Lung (tissue), 11 donors: ENCODE measurements at regions not wholly inside any gene's neighbourhood (a gene's known extent, or its start where the extent isn't known, plus 50 kb on each side); places are given as distances from the start of the nearest gene placed in this dataset.

Source experiments
- ATAC-seq: fragments of 200-7000 bp; cut with Tn5 transposase; one replicate; pipeline ENCODE4 v1.9.1; 2020; ENCODE audit warnings: moderate number of reproducible peaks; ENCODE audit not compliant: insufficient read depth, low FRiP score
- DNase-seq, 3 donors: peaks; one replicate each; pipeline ENCODE4 v3.0.0-alpha.2; 2013 to 2017
- H3K27ac ChIP-seq, 2 donors: one replicate each; pipeline ENCODE4 v1.5.1; 2013; ENCODE audit warnings: mild to moderate bottlenecking in 2 of 2, moderate library complexity in 2 of 2, control low read depth in 1 of 2, inconsistent platforms in 1 of 2, low read depth in 1 of 2, low read length in 1 of 2
- H3K27me3 ChIP-seq, 3 donors: one replicate each; pipeline ENCODE4 v1.5.1; 2013; ENCODE audit warnings: low read length in 2 of 3; ENCODE audit not compliant: control insufficient read depth in 3 of 3, insufficient read depth in 3 of 3
- H3K36me3 ChIP-seq, 4 donors: one replicate each; pipeline ENCODE4 v1.5.1; 2013; ENCODE audit warnings: low read length in 4 of 4, mild to moderate bottlenecking in 1 of 4, moderate library complexity in 1 of 4; ENCODE audit not compliant: control insufficient read depth in 4 of 4, insufficient read depth in 4 of 4
- H3K4me1 ChIP-seq, 5 donors: one replicate each; pipeline ENCODE4 v1.5.1; 2013; ENCODE audit warnings: low read length in 5 of 5, mild to moderate bottlenecking in 2 of 5, moderate library complexity in 1 of 5; ENCODE audit not compliant: control insufficient read depth in 5 of 5, insufficient read depth in 5 of 5
- H3K4me3 ChIP-seq: one replicate; pipeline ENCODE4 v1.5.1; 2013; ENCODE audit warnings: mild to moderate bottlenecking, control low read depth, moderate library complexity
- H3K9ac ChIP-seq, 2 donors: one replicate each; pipeline ENCODE4 v1.5.1; 2013; ENCODE audit warnings: low read length in 2 of 2, control low read depth in 1 of 2; ENCODE audit not compliant: insufficient read depth in 1 of 2
- H3K9me3 ChIP-seq, 4 donors: one replicate each; pipeline ENCODE4 v1.5.1; 2013; ENCODE audit warnings: low read length in 3 of 4, mild to moderate bottlenecking in 1 of 4, moderate library complexity in 1 of 4; ENCODE audit not compliant: control insufficient read depth in 4 of 4, insufficient read depth in 3 of 4
- WGBS, 2 donors: extraction: QIAGEN DNeasy Blood & Tissue Kit; methylation state at CpG; one replicate each; pipeline ENCODE4 v1.1.7; 2013; 5-methylcytosine and 5-hydroxymethylcytosine counted together
- TF ChIP-seq, protein P1 (sequence below): IDR thresholded peaks from 2 replicates; pipeline ENCODE4 v1.5.1; 2012; ENCODE audit warnings: mild to moderate bottlenecking; ENCODE audit errors: control extremely low read depth, extremely low read depth
- donor health status: control.
- donor health status: control.
- donor health status: Bipolar disorder and iron deficiency.
- donor health status: healthy.
- donor health status: DM: yes; HTN: yes; CAD: no.

GRCh38 chr13:40148742-40149141 is 493.3 kb downstream of the COG6 start:
- H3K9me3 ChIP-seq: no peaks in the 10 kb centered on the region
- H3K4me1 ChIP-seq: peaks cover 0 to 11% (median 7%) of the 10 kb centered on the region in 5 donors
- H3K36me3 ChIP-seq: no peaks in the 10 kb centered on the region
- TF ChIP-seq, protein P1, sequence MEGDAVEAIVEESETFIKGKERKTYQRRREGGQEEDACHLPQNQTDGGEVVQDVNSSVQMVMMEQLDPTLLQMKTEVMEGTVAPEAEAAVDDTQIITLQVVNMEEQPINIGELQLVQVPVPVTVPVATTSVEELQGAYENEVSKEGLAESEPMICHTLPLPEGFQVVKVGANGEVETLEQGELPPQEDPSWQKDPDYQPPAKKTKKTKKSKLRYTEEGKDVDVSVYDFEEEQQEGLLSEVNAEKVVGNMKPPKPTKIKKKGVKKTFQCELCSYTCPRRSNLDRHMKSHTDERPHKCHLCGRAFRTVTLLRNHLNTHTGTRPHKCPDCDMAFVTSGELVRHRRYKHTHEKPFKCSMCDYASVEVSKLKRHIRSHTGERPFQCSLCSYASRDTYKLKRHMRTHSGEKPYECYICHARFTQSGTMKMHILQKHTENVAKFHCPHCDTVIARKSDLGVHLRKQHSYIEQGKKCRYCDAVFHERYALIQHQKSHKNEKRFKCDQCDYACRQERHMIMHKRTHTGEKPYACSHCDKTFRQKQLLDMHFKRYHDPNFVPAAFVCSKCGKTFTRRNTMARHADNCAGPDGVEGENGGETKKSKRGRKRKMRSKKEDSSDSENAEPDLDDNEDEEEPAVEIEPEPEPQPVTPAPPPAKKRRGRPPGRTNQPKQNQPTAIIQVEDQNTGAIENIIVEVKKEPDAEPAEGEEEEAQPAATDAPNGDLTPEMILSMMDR: no peak
- WGBS, 2 donors: 80 to 86% methylated on average over 1 of the region's 1 CpG
- no peaks in the 10 kb centered on the region for H3K27me3 ChIP-seq
- no peak overlapping the region for H3K9ac ChIP-seq
- DNase-seq (no peak), ATAC-seq (no peak)
- peak overlapping the region in 1 of 2 donors; percentile 5 for H3K27ac ChIP-seq
- H3K4me3 ChIP-seq: no peak overlapping the region

DNA sequence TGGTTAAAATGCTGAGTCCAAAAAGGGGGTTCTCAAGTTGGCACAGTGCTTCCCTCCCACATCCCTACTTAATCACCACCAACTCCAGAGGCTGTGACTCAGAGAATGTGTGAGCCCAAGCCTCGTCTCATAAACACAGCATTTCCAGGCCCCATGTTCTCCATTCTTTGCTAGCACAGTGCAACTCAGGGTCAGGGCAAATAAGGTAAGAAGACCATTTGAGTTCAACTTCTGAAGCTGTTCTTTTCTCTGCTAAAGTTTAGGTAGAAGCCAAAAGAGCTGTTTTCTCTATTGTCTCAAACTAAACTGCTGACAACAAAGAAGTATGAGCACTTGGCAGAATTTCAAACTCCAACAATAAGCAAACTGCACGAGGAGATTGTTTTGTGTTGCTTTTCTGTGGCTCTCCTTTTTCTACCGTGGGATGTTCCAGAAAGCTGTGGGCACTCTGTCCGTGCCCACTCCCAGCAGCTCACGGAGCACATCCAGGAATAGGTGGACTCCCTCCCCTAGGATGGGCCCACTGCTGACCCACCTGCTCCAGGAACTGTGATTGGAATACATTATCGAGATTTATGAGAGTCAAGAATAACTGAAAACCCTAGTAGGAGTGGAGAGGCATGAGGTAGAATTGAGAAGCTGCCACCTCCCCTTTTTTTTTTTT is 494.3 kb downstream of the COG6 start:
- TF ChIP-seq, protein P1: no peak
- H3K27ac ChIP-seq: peak overlapping the region; percentile 63 to 77
- peak in 2 of 3 donors; percentile 48 to 69 for DNase-seq
- H3K9me3 ChIP-seq: no peaks in the 10 kb centered on the region
- no peak overlapping the region for H3K4me3 ChIP-seq
- WGBS, 2 donors: 52 to 72% methylated on average over 6 of the region's 6 CpGs
- no peak overlapping the region for H3K9ac ChIP-seq
- H3K27me3 ChIP-seq: no peaks in the 10 kb centered on the region
- H3K4me1 ChIP-seq: peaks cover 0 to 11% (median 7%) of the 10 kb centered on the region in 5 donors
- no peaks in the 10 kb centered on the region for H3K36me3 ChIP-seq
- ATAC-seq: no peak

DNA sequence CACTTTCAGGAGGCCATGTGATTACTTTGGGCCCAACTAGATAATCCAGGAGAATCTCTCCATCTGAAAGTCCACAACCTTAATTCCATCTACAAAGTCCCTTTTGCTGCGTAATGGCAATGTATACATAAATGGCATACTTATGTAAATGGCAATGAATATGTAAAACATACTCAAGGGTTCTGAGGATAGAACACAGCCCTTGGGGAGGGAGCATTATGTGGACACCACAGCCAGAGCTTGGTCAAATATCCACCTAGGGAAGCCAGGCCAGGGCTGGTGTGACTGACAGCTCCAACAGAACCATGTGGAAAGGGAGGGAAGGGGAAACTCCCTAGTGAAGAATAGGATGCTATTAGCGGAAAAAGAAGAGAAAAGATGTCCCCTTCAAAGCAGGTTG is 496.2 kb downstream of the COG6 start:
- Histone ChIP-seq H3K9me3 (no peaks in the 10 kb centered on the region), H3K27ac (no peak overlapping the region), H3K4me1 (peaks cover 0 to 11% (median 7%) of the 10 kb centered on the region in 5 donors), H3K4me3 (no peak overlapping the region), H3K27me3 (no peaks in the 10 kb centered on the region), H3K9ac (no peak overlapping the region), H3K36me3 (no peaks in the 10 kb centered on the region)
- WGBS, 2 donors: 90 to 98% methylated on average over 2 of the region's 2 CpGs
- TF ChIP-seq, protein P1: no peak
- DNase-seq (no peak), ATAC-seq (no peak)

GRCh38 chr13:40152145-40152544 is 496.7 kb downstream of the COG6 start:
- no peak overlapping the region for H3K27ac ChIP-seq
- H3K4me3 ChIP-seq: no peak overlapping the region
- no peaks in the 10 kb centered on the region for H3K36me3 ChIP-seq
- WGBS, 2 donors: 59 to 68% methylated on average over 3 of the region's 3 CpGs
- no peak overlapping the region for H3K9ac ChIP-seq
- H3K9me3 ChIP-seq: no peaks in the 10 kb centered on the region
- peak in 1 of 3 donors; percentile 32 for DNase-seq
- ATAC-seq: no peak
- TF ChIP-seq, protein P1: no peak
- H3K4me1 ChIP-seq: peaks cover 0 to 11% (median 7%) of the 10 kb centered on the region in 5 donors
- no peaks in the 10 kb centered on the region for H3K27me3 ChIP-seq
